Right atrium auricular region (tissue), 2 donors: ENCODE measurements at regions not wholly inside any gene's neighbourhood (a gene's known extent, or its start where the extent isn't known, plus 50 kb on each side); places are given as distances from the start of the nearest gene placed in this dataset.

Source experiments
- DNase-seq: peaks from one replicate; pipeline ENCODE4 v3.0.0-alpha.2; 2019; ENCODE audit warnings: low spot score
- H3K27ac ChIP-seq, 2 donors: fragments of 200-600 bp; sonication (generic); 1 replicate in 1 of 2; 2 replicates in 1 of 2; pipeline ENCODE4 v1.5.1; 2016 to 2019
- H3K27me3 ChIP-seq, 2 donors: fragments of 200-600 bp; sonication (generic); one replicate each; pipeline versions ENCODE4 v1.5.1 to v1.6.0; 2017 to 2019
- H3K36me3 ChIP-seq: fragments of 200-600 bp; sonication (generic); one replicate; pipeline ENCODE4 v1.5.1; 2016
- H3K4me1 ChIP-seq, 2 donors: fragments of 200-600 bp; sonication (generic); one replicate each; pipeline versions ENCODE4 v1.5.1 to v1.6.0; 2017 to 2019
- H3K4me3 ChIP-seq, 2 donors: fragments of 200-600 bp; sonication (generic); 1 replicate in 1 of 2; 2 replicates in 1 of 2; pipeline ENCODE4 v1.5.1; 2017 to 2019; ENCODE audit warnings: mild to moderate bottlenecking in 1 of 2, moderate library complexity in 1 of 2
- H3K9me3 ChIP-seq, 2 donors: fragments of 200-600 bp; sonication (generic); one replicate each; pipeline ENCODE4 v1.5.1; 2019
- TF ChIP-seq, protein P1 (sequence below), 2 donors: fragments of 200-600 bp; sonication (generic); IDR thresholded peaks; one replicate each; pipeline ENCODE4 v1.5.1; 2019; ENCODE audit warnings: antibody characterized with exemption in 2 of 2

GRCh38 chr7:53596230-53596629, 560.8 kb downstream of the POM121L12 start:
- Histone ChIP-seq H3K9me3 (no peaks in the 10 kb centered on the region), H3K27ac (no peak overlapping the region), H3K4me1 (no peaks in the 10 kb centered on the region), H3K4me3 (no peak overlapping the region), H3K27me3 (no peaks in the 10 kb centered on the region), H3K36me3 (no peaks in the 10 kb centered on the region)
- TF ChIP-seq, protein P1, sequence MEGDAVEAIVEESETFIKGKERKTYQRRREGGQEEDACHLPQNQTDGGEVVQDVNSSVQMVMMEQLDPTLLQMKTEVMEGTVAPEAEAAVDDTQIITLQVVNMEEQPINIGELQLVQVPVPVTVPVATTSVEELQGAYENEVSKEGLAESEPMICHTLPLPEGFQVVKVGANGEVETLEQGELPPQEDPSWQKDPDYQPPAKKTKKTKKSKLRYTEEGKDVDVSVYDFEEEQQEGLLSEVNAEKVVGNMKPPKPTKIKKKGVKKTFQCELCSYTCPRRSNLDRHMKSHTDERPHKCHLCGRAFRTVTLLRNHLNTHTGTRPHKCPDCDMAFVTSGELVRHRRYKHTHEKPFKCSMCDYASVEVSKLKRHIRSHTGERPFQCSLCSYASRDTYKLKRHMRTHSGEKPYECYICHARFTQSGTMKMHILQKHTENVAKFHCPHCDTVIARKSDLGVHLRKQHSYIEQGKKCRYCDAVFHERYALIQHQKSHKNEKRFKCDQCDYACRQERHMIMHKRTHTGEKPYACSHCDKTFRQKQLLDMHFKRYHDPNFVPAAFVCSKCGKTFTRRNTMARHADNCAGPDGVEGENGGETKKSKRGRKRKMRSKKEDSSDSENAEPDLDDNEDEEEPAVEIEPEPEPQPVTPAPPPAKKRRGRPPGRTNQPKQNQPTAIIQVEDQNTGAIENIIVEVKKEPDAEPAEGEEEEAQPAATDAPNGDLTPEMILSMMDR (IDR thresholded peaks at IDR 0.05) = no peak
- DNase-seq = no peak

GRCh38 chr7:53600296-53600695, 564.9 kb downstream of the POM121L12 start:
- Histone ChIP-seq H3K9me3 (no peaks in the 10 kb centered on the region), H3K4me3 (no peak overlapping the region), H3K4me1 (no peaks in the 10 kb centered on the region), H3K36me3 (no peaks in the 10 kb centered on the region), H3K27ac (no peak overlapping the region), H3K27me3 (no peaks in the 10 kb centered on the region)
- no peak for DNase-seq
- TF ChIP-seq, protein P1 (IDR thresholded peaks at IDR 0.05) = no peak

DNA sequence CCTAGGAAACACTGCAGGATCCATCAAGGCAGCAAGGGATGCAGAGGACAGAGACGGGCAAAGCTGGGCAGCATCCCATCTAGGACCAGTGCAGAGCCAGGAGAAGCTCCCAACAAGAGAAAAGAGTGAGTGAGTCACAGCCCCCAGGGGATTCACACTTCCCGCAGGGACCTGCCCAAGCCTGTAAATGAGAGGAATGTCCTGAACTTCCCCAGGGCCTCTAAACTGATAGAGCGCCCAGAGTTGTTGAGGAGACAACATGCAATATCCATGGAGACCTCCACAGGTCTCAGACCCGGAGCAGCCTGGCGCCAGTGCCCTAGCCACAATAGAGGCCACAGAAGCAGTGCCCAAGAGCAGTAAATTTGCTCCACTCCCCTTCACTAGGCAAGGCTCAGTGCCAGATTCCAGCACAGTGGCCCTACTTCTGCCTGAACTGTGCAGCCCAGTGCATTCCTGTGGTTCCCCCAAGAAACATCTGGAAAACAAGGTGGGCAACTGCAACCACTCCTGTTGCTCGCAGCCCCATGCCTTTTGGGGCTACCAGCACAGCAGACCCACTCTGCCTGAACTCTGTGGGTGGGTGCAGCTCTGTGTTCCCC, 567.5 kb downstream of the POM121L12 start:
- Histone ChIP-seq H3K4me1 (no peaks in the 10 kb centered on the region), H3K27me3 (no peaks in the 10 kb centered on the region), H3K27ac (no peak overlapping the region), H3K4me3 (no peak overlapping the region), H3K36me3 (no peaks in the 10 kb centered on the region), H3K9me3 (no peaks in the 10 kb centered on the region)
- TF ChIP-seq, protein P1 (IDR thresholded peaks at IDR 0.05) = no peak
- no peak for DNase-seq

DNA sequence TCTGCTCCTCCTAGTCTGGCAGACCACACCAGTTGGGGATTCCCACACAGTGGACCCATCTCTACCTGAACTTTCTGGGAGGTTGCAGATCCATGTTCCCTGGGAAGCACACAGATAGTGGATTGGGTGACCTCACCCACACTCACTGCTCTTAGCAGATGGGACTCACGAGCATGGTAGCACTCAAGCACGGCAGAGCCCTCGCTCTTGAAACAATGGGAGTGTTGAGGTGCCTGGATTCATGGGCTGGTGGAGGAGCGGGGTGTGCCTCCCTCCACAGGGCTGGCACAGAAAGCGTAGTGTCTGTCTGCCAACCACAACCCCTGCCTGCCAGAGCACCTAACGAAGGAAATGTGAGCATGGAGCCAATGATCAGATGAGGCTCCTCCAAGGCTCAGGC, 568.0 kb downstream of the POM121L12 start:
- H3K27ac ChIP-seq = no peak overlapping the region
- no peaks in the 10 kb centered on the region for H3K27me3 ChIP-seq
- H3K4me1 ChIP-seq = no peaks in the 10 kb centered on the region
- TF ChIP-seq, protein P1 (IDR thresholded peaks at IDR 0.05) = no peak
- DNase-seq = no peak
- H3K36me3 ChIP-seq = no peaks in the 10 kb centered on the region
- no peak overlapping the region for H3K4me3 ChIP-seq
- H3K9me3 ChIP-seq = no peaks in the 10 kb centered on the region

GRCh38 chr7:53604201-53604600, 568.8 kb downstream of the POM121L12 start:
- no peaks in the 10 kb centered on the region for H3K36me3 ChIP-seq
- H3K4me3 ChIP-seq = no peak overlapping the region
- no peak overlapping the region for H3K27ac ChIP-seq
- no peaks in the 10 kb centered on the region for H3K4me1 ChIP-seq
- DNase-seq = no peak
- H3K27me3 ChIP-seq = no peaks in the 10 kb centered on the region
- TF ChIP-seq, protein P1 (IDR thresholded peaks at IDR 0.05) = no peak
- no peaks in the 10 kb centered on the region for H3K9me3 ChIP-seq

- DNase-seq = no peak
- TF ChIP-seq, protein P1 (IDR thresholded peaks at IDR 0.05) = no peak
- no peaks in the 10 kb centered on the region for H3K4me1 ChIP-seq
- no peak overlapping the region for H3K4me3 ChIP-seq
- no peaks in the 10 kb centered on the region for H3K36me3 ChIP-seq
- H3K9me3 ChIP-seq = no peaks in the 10 kb centered on the region
- H3K27me3 ChIP-seq = no peaks in the 10 kb centered on the region
- H3K27ac ChIP-seq = no peak overlapping the region
Observed at GRCh38 chr7:53607961-53608360, 572.5 kb downstream of the POM121L12 start.
